ENCODE measurements at regions not wholly inside any gene's neighbourhood (a gene's known extent, or its start where the extent isn't known, plus 50 kb on each side); places are given as distances from the start of the nearest gene placed in this dataset.

DNA sequence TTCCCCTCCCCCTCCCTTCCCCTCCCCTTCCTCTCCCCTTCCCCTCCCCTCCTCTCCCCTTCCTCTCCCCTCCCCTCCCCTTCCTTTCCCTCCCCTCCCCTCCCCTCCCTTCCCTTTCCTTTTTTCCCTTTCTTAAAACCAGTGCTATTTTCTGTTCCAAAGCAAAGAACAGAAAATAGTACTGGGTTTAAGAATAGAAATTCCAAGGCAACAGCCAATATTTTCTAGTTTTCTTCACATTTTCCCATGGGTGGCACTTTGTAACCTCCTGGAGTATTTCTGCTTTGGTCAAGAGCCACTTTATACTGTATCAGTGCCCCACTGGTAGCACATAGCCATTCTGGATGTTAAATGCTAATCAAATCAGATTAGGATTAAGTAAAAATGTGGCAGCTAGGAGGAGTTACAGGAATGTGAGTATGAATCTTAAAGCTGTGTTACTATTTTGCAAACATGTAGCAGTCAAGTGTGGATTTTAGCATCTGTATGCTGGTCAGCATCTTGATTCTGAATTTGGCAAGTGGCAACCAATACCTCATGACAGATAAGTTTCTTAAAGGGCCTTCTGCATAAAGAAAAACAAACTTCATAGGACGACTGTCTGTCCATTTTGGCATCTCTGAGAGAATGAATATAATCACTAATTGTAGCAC, 126.4 kb downstream of the CEP57L1 start:
- H3K27ac Mint-ChIP-seq: no peak overlapping the region
- no peaks in the 10 kb centered on the region for H3K9me3 Mint-ChIP-seq
- no peak overlapping the region for H2AFZ ChIP-seq
- TF ChIP-seq, protein P1, sequence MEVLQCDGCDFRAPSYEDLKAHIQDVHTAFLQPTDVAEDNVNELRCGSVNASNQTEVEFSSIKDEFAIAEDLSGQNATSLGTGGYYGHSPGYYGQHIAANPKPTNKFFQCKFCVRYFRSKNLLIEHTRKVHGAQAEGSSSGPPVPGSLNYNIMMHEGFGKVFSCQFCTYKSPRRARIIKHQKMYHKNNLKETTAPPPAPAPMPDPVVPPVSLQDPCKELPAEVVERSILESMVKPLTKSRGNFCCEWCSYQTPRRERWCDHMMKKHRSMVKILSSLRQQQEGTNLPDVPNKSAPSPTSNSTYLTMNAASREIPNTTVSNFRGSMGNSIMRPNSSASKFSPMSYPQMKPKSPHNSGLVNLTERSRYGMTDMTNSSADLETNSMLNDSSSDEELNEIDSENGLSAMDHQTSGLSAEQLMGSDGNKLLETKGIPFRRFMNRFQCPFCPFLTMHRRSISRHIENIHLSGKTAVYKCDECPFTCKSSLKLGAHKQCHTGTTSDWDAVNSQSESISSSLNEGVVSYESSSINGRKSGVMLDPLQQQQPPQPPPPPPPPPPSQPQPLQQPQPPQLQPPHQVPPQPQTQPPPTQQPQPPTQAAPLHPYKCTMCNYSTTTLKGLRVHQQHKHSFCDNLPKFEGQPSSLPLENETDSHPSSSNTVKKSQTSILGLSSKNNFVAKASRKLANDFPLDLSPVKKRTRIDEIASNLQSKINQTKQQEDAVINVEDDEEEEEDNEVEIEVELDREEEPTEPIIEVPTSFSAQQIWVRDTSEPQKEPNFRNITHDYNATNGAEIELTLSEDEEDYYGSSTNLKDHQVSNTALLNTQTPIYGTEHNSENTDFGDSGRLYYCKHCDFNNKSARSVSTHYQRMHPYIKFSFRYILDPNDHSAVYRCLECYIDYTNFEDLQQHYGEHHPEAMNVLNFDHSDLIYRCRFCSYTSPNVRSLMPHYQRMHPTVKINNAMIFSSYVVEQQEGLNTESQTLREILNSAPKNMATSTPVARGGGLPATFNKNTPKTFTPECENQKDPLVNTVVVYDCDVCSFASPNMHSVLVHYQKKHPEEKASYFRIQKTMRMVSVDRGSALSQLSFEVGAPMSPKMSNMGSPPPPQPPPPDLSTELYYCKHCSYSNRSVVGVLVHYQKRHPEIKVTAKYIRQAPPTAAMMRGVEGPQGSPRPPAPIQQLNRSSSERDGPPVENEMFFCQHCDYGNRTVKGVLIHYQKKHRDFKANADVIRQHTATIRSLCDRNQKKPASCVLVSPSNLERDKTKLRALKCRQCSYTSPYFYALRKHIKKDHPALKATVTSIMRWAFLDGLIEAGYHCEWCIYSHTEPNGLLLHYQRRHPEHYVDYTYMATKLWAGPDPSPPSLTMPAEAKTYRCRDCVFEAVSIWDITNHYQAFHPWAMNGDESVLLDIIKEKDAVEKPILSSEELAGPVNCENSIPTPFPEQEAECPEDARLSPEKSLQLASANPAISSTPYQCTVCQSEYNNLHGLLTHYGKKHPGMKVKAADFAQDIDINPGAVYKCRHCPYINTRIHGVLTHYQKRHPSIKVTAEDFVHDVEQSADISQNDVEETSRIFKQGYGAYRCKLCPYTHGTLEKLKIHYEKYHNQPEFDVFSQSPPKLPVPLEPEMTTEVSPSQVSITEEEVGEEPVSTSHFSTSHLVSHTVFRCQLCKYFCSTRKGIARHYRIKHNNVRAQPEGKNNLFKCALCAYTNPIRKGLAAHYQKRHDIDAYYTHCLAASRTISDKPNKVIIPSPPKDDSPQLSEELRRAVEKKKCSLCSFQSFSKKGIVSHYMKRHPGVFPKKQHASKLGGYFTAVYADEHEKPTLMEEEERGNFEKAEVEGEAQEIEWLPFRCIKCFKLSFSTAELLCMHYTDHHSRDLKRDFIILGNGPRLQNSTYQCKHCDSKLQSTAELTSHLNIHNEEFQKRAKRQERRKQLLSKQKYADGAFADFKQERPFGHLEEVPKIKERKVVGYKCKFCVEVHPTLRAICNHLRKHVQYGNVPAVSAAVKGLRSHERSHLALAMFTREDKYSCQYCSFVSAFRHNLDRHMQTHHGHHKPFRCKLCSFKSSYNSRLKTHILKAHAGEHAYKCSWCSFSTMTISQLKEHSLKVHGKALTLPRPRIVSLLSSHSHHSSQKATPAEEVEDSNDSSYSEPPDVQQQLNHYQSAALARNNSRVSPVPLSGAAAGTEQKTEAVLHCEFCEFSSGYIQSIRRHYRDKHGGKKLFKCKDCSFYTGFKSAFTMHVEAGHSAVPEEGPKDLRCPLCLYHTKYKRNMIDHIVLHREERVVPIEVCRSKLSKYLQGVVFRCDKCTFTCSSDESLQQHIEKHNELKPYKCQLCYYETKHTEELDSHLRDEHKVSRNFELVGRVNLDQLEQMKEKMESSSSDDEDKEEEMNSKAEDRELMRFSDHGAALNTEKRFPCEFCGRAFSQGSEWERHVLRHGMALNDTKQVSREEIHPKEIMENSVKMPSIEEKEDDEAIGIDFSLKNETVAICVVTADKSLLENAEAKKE (CRISPR knock-in tag; IDR thresholded peaks at IDR 0.05): no peak
- no peak for TF ChIP-seq ZNF331 (CRISPR knock-in tag; IDR thresholded peaks at IDR 0.05; ENCODE audit: low read depth)
- TF ChIP-seq POLR2AphosphoS5 (IDR thresholded peaks at IDR 0.05; ENCODE audit: low read depth): no peak
- TF ChIP-seq JUNB (IDR thresholded peaks at IDR 0.05; ENCODE audit: unreplicated experiment): no peak
- TF ChIP-seq STAT1 (IDR thresholded peaks at IDR 0.05; ENCODE audit: unreplicated experiment): no peak
- TF ChIP-seq CREB1 (CRISPR knock-in tag; IDR thresholded peaks at IDR 0.05; ENCODE audit: low read depth): no peak
- TF ChIP-seq, protein P2, sequence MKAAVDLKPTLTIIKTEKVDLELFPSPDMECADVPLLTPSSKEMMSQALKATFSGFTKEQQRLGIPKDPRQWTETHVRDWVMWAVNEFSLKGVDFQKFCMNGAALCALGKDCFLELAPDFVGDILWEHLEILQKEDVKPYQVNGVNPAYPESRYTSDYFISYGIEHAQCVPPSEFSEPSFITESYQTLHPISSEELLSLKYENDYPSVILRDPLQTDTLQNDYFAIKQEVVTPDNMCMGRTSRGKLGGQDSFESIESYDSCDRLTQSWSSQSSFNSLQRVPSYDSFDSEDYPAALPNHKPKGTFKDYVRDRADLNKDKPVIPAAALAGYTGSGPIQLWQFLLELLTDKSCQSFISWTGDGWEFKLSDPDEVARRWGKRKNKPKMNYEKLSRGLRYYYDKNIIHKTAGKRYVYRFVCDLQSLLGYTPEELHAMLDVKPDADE (IDR thresholded peaks at IDR 0.05): no peak
- TF ChIP-seq ZNF114 (CRISPR knock-in tag; IDR thresholded peaks at IDR 0.05): no peak
- TF ChIP-seq EZH2phosphoT487 (IDR thresholded peaks at IDR 0.05; ENCODE audit: unreplicated experiment): no peak
- no peak for TF ChIP-seq NANOG (IDR thresholded peaks at IDR 0.05; ENCODE audit: borderline replicate concordance)
- no peak for TF ChIP-seq EZH2 (IDR thresholded peaks at IDR 0.05; ENCODE audit: low read depth, unreplicated experiment)
- TF ChIP-seq, protein P3, sequence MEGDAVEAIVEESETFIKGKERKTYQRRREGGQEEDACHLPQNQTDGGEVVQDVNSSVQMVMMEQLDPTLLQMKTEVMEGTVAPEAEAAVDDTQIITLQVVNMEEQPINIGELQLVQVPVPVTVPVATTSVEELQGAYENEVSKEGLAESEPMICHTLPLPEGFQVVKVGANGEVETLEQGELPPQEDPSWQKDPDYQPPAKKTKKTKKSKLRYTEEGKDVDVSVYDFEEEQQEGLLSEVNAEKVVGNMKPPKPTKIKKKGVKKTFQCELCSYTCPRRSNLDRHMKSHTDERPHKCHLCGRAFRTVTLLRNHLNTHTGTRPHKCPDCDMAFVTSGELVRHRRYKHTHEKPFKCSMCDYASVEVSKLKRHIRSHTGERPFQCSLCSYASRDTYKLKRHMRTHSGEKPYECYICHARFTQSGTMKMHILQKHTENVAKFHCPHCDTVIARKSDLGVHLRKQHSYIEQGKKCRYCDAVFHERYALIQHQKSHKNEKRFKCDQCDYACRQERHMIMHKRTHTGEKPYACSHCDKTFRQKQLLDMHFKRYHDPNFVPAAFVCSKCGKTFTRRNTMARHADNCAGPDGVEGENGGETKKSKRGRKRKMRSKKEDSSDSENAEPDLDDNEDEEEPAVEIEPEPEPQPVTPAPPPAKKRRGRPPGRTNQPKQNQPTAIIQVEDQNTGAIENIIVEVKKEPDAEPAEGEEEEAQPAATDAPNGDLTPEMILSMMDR (conservative IDR thresholded peaks at IDR 0.05; ENCODE audit: low read depth in 2 of 2): no peak
- TF ChIP-seq, protein P4, sequence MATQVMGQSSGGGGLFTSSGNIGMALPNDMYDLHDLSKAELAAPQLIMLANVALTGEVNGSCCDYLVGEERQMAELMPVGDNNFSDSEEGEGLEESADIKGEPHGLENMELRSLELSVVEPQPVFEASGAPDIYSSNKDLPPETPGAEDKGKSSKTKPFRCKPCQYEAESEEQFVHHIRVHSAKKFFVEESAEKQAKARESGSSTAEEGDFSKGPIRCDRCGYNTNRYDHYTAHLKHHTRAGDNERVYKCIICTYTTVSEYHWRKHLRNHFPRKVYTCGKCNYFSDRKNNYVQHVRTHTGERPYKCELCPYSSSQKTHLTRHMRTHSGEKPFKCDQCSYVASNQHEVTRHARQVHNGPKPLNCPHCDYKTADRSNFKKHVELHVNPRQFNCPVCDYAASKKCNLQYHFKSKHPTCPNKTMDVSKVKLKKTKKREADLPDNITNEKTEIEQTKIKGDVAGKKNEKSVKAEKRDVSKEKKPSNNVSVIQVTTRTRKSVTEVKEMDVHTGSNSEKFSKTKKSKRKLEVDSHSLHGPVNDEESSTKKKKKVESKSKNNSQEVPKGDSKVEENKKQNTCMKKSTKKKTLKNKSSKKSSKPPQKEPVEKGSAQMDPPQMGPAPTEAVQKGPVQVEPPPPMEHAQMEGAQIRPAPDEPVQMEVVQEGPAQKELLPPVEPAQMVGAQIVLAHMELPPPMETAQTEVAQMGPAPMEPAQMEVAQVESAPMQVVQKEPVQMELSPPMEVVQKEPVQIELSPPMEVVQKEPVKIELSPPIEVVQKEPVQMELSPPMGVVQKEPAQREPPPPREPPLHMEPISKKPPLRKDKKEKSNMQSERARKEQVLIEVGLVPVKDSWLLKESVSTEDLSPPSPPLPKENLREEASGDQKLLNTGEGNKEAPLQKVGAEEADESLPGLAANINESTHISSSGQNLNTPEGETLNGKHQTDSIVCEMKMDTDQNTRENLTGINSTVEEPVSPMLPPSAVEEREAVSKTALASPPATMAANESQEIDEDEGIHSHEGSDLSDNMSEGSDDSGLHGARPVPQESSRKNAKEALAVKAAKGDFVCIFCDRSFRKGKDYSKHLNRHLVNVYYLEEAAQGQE (IDR thresholded peaks at IDR 0.05; ENCODE audit: unreplicated experiment): no peak
- no peaks in the 10 kb centered on the region for H3K27me3 ChIP-seq (ENCODE audit: insufficient read depth)
- H3K36me3 ChIP-seq (ENCODE audit: insufficient read depth): no peaks in the 10 kb centered on the region
- no peaks in the 10 kb centered on the region for H3K9me2 ChIP-seq (ENCODE audit: insufficient read depth)
- no peak for ATAC-seq
- no peaks in the 10 kb centered on the region for H3K27me3 Mint-ChIP-seq (ENCODE audit: insufficient read depth, low read depth, poor library complexity)
- H3K36me3 Mint-ChIP-seq (ENCODE audit: low read depth): no peaks in the 10 kb centered on the region
- peaks cover 6% of the 10 kb centered on the region for H3K4me1 Mint-ChIP-seq
- H3K4me1 ChIP-seq (ENCODE audit: insufficient read depth): no peaks in the 10 kb centered on the region
- H3K4me3 Mint-ChIP-seq: no peak overlapping the region
- no peak overlapping the region for H3K4me2 ChIP-seq
- no peak for DNase-seq (ENCODE audit: low spot score)
- H4K20me1 ChIP-seq (replicated peaks; ENCODE audit: insufficient read depth): no peaks in the 10 kb centered on the region
- no peak overlapping the region for H3K27ac ChIP-seq (ENCODE audit: low read depth)
- no peak overlapping the region for H3K4me3 ChIP-seq
- H3F3A ChIP-seq (replicated peaks; ENCODE audit: low read depth): no peaks in the 10 kb centered on the region
- no peaks in the 10 kb centered on the region for H3K79me2 ChIP-seq (replicated peaks; ENCODE audit: insufficient read depth)
